ENCODE measurements at regions not wholly inside any gene's neighbourhood (a gene's known extent, or its start where the extent isn't known, plus 50 kb on each side); places are given as distances from the start of the nearest gene placed in this dataset.
A peak's percentile ranks its signal among the peaks of the same experiment; 100 is the strongest.

GRCh38 chr12:15033029-15033428 is 60.2 kb downstream of the PDE6H start:
- H3K4me3 Mint-ChIP-seq = no peak overlapping the region
- H3K36me3 Mint-ChIP-seq (ENCODE audit: insufficient read depth) = no peaks in the 10 kb centered on the region
- no peaks in the 10 kb centered on the region for H3K9me3 Mint-ChIP-seq
- peaks cover 6% of the 10 kb centered on the region for H3K27me3 Mint-ChIP-seq (ENCODE audit: low read depth)
- DNase-seq = no peak
- ATAC-seq = no peak
- H3K4me1 Mint-ChIP-seq (ENCODE audit: low read depth) = no peaks in the 10 kb centered on the region

GRCh38 chr12:15033641-15034040 is 60.8 kb downstream of the PDE6H start:
- no peaks in the 10 kb centered on the region for H3K36me3 Mint-ChIP-seq (ENCODE audit: insufficient read depth)
- H3K4me1 Mint-ChIP-seq (ENCODE audit: low read depth) = no peaks in the 10 kb centered on the region
- ATAC-seq = no peak
- no peak for DNase-seq
- no peak overlapping the region for H3K4me3 Mint-ChIP-seq
- no peaks in the 10 kb centered on the region for H3K9me3 Mint-ChIP-seq
- H3K27me3 Mint-ChIP-seq (ENCODE audit: low read depth) = peaks cover 6% of the 10 kb centered on the region

GRCh38 chr12:15035185-15035584 is 62.3 kb downstream of the PDE6H start:
- no peaks in the 10 kb centered on the region for H3K36me3 Mint-ChIP-seq (ENCODE audit: insufficient read depth)
- ATAC-seq (no peak), DNase-seq (no peak)
- H3K4me3 Mint-ChIP-seq = no peak overlapping the region
- H3K27me3 Mint-ChIP-seq (ENCODE audit: low read depth) = no peaks in the 10 kb centered on the region
- no peaks in the 10 kb centered on the region for H3K9me3 Mint-ChIP-seq
- H3K4me1 Mint-ChIP-seq (ENCODE audit: low read depth) = no peaks in the 10 kb centered on the region

GRCh38 chr12:15037091-15037687 is 64.3 kb downstream of the PDE6H start:
- no peaks in the 10 kb centered on the region for H3K9me3 Mint-ChIP-seq
- ATAC-seq (no peak), DNase-seq (no peak)
- H3K4me3 Mint-ChIP-seq = no peak overlapping the region
- no peaks in the 10 kb centered on the region for H3K36me3 Mint-ChIP-seq (ENCODE audit: insufficient read depth)
- peaks cover 5% of the 10 kb centered on the region for H3K27me3 Mint-ChIP-seq (ENCODE audit: low read depth)
- H3K4me1 Mint-ChIP-seq (ENCODE audit: low read depth) = no peaks in the 10 kb centered on the region

- ATAC-seq = no peak
These were observed 65.3 kb downstream of the PDE6H start for GRCh38 chr12:15038137-15038536.

GRCh38 chr12:15044471-15044870 is 71.6 kb downstream of the PDE6H start:
- Mint-ChIP-seq H3K4me1 (ENCODE audit: low read depth) (no peaks in the 10 kb centered on the region), H3K27me3 (ENCODE audit: low read depth) (peaks cover 5% of the 10 kb centered on the region), H3K4me3 (no peak overlapping the region), H3K36me3 (ENCODE audit: insufficient read depth) (no peaks in the 10 kb centered on the region), H3K9me3 (no peaks in the 10 kb centered on the region)
- ATAC-seq (no peak), DNase-seq (no peak)

More at GRCh38 chr12:15038137-15038536, 65.3 kb downstream of the PDE6H start:
- peaks cover 5% of the 10 kb centered on the region for H3K27me3 Mint-ChIP-seq (ENCODE audit: low read depth)
- no peaks in the 10 kb centered on the region for H3K36me3 Mint-ChIP-seq (ENCODE audit: insufficient read depth)
- H3K4me1 Mint-ChIP-seq (ENCODE audit: low read depth) = no peaks in the 10 kb centered on the region
- H3K4me3 Mint-ChIP-seq = no peak overlapping the region
- no peak for DNase-seq
- no peaks in the 10 kb centered on the region for H3K9me3 Mint-ChIP-seq

GRCh38 chr12:15045451-15045850 is 72.6 kb downstream of the PDE6H start:
- no peaks in the 10 kb centered on the region for H3K36me3 Mint-ChIP-seq (ENCODE audit: insufficient read depth)
- no peak overlapping the region for H3K4me3 Mint-ChIP-seq
- ATAC-seq = no peak
- H3K27me3 Mint-ChIP-seq (ENCODE audit: low read depth) = peaks cover 5% of the 10 kb centered on the region
- peaks cover 1% of the 10 kb centered on the region for H3K4me1 Mint-ChIP-seq (ENCODE audit: low read depth)
- DNase-seq = no peak
- no peaks in the 10 kb centered on the region for H3K9me3 Mint-ChIP-seq

GRCh38 chr12:15047611-15048010 is 74.8 kb downstream of the PDE6H start:
- Mint-ChIP-seq H3K36me3 (ENCODE audit: insufficient read depth) (no peaks in the 10 kb centered on the region), H3K4me1 (ENCODE audit: low read depth) (peaks cover 8% of the 10 kb centered on the region), H3K9me3 (no peaks in the 10 kb centered on the region), H3K27me3 (ENCODE audit: low read depth) (no peaks in the 10 kb centered on the region), H3K4me3 (no peak overlapping the region)
- ATAC-seq = no peak
- DNase-seq = no peak

GRCh38 chr12:15049461-15050153 is 76.8 kb downstream of the PDE6H start:
- Mint-ChIP-seq H3K9me3 (no peaks in the 10 kb centered on the region), H3K27me3 (ENCODE audit: low read depth) (no peaks in the 10 kb centered on the region), H3K36me3 (ENCODE audit: insufficient read depth) (no peaks in the 10 kb centered on the region), H3K4me3 (no peak overlapping the region), H3K4me1 (ENCODE audit: low read depth) (peaks cover 8% of the 10 kb centered on the region)
- ATAC-seq (no peak), DNase-seq (no peak)

- Mint-ChIP-seq H3K9me3 (no peaks in the 10 kb centered on the region), H3K4me1 (ENCODE audit: low read depth) (peaks cover 8% of the 10 kb centered on the region), H3K36me3 (ENCODE audit: insufficient read depth) (no peaks in the 10 kb centered on the region), H3K27me3 (ENCODE audit: low read depth) (no peaks in the 10 kb centered on the region), H3K4me3 (no peak overlapping the region)
- peak in 1 of 2 donors; percentile 28 for ATAC-seq
- DNase-seq = peak; percentile 11
These were observed 77.8 kb downstream of the PDE6H start for GRCh38 chr12:15050659-15051058.

- DNase-seq (no peak), ATAC-seq (no peak)
- Mint-ChIP-seq H3K4me3 (no peak overlapping the region), H3K4me1 (ENCODE audit: low read depth) (peaks cover 8% of the 10 kb centered on the region), H3K9me3 (no peaks in the 10 kb centered on the region), H3K27me3 (ENCODE audit: low read depth) (no peaks in the 10 kb centered on the region), H3K36me3 (ENCODE audit: insufficient read depth) (no peaks in the 10 kb centered on the region)
These were observed 79.8 kb downstream of the PDE6H start for GRCh38 chr12:15052691-15053090.

GRCh38 chr12:15056218-15056617 is 83.4 kb downstream of the PDE6H start:
- Mint-ChIP-seq H3K4me1 (ENCODE audit: low read depth) (peaks cover 1% of the 10 kb centered on the region), H3K9me3 (no peaks in the 10 kb centered on the region)

More at GRCh38 chr12:15056218-15056617, 83.4 kb downstream of the PDE6H start:
- Mint-ChIP-seq H3K4me3 (no peak overlapping the region), H3K36me3 (ENCODE audit: insufficient read depth) (no peaks in the 10 kb centered on the region), H3K27me3 (ENCODE audit: low read depth) (peaks cover 6% of the 10 kb centered on the region)
- ATAC-seq (no peak), DNase-seq (no peak)
